ENCODE measurements at regions not wholly inside any gene's neighbourhood (a gene's known extent, or its start where the extent isn't known, plus 50 kb on each side); places are given as distances from the start of the nearest gene placed in this dataset.

- no peak overlapping the region for H3K4me3 ChIP-seq (ENCODE audit: low read depth, low read length)
- DNase-seq (ENCODE audit: low read depth): no peak
- no peak for TF ChIP-seq CTCF (IDR thresholded peaks at IDR 0.05; ENCODE audit: insufficient read depth, low read length)
These were observed 255.6 kb downstream of the ENGASE start for GRCh38 chr17:79330229-79330628.

- no peak for TF ChIP-seq CTCF (IDR thresholded peaks at IDR 0.05; ENCODE audit: insufficient read depth, low read length)
- H3K4me3 ChIP-seq (ENCODE audit: low read depth, low read length): no peak overlapping the region
- DNase-seq (ENCODE audit: low read depth): no peak
These were observed 252.2 kb downstream of the ENGASE start for GRCh38 chr17:79326814-79327213.

- DNase-seq (ENCODE audit: low read depth): peak; percentile 9
- no peak for TF ChIP-seq CTCF (IDR thresholded peaks at IDR 0.05; ENCODE audit: insufficient read depth, low read length)
These were observed 251.2 kb downstream of the ENGASE start for GRCh38 chr17:79325709-79326430.

GRCh38 chr17:79324194-79324593, 249.6 kb downstream of the ENGASE start:
- no peak for TF ChIP-seq CTCF (IDR thresholded peaks at IDR 0.05; ENCODE audit: insufficient read depth, low read length)
- no peak for DNase-seq (ENCODE audit: low read depth)
- no peak overlapping the region for H3K4me3 ChIP-seq (ENCODE audit: low read depth, low read length)

More at GRCh38 chr17:79325709-79326430, 251.2 kb downstream of the ENGASE start:
- no peak overlapping the region for H3K4me3 ChIP-seq (ENCODE audit: low read depth, low read length)

GRCh38 chr17:79323566-79323965, 248.9 kb downstream of the ENGASE start:
- no peak overlapping the region for H3K4me3 ChIP-seq (ENCODE audit: low read depth, low read length)
- no peak for DNase-seq (ENCODE audit: low read depth)
- TF ChIP-seq CTCF (IDR thresholded peaks at IDR 0.05; ENCODE audit: insufficient read depth, low read length): no peak

- no peak for TF ChIP-seq CTCF (IDR thresholded peaks at IDR 0.05; ENCODE audit: insufficient read depth, low read length)
- H3K4me3 ChIP-seq (ENCODE audit: low read depth, low read length): no peak overlapping the region
- DNase-seq (ENCODE audit: low read depth): no peak
These were observed 247.8 kb downstream of the ENGASE start for GRCh38 chr17:79322211-79323123.

Measured in fibroblast of the aortic adventitia (primary cell).